ENCODE measurements at regions not wholly inside any gene's neighbourhood (a gene's known extent, or its start where the extent isn't known, plus 50 kb on each side); places are given as distances from the start of the nearest gene placed in this dataset.

DNA sequence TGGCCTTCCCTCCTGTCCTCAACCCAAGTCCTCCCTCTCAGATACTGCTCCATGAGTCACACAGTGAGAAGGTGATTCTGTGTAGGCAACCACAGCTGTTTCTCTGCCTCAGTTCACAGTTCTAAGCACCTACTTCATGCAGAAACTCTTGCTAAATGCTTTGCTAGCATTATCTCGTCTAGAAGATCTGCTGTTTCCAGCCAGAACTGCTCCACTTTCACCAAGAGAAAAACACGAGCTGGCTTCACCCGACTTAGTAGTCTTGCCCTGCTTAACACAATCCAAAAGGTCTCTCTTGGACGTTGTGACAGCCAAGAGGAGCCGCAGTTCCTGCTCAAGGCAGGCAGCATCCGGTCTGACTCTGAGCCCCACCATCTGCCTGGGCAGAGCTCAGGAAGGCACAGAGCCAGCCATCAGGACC, 272.1 kb downstream of the UACA start:
- DNase-seq: no peak

DNA sequence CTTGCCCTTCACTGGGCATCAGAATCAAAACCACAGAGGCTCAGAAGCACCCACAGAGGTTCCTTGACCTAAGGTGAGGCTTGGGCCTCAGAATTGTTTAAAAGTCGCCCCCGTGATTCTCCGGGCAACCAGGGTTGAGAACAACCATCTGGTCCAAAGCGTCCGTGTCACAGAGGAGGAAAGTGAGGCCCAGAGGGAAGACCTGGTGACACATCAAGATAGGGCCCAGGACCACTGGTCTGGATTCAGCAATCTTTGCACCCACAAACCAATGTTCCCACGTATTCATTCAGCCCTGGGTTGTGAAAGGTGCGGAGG, 272.6 kb downstream of the UACA start:
- DNase-seq: no peak

DNA sequence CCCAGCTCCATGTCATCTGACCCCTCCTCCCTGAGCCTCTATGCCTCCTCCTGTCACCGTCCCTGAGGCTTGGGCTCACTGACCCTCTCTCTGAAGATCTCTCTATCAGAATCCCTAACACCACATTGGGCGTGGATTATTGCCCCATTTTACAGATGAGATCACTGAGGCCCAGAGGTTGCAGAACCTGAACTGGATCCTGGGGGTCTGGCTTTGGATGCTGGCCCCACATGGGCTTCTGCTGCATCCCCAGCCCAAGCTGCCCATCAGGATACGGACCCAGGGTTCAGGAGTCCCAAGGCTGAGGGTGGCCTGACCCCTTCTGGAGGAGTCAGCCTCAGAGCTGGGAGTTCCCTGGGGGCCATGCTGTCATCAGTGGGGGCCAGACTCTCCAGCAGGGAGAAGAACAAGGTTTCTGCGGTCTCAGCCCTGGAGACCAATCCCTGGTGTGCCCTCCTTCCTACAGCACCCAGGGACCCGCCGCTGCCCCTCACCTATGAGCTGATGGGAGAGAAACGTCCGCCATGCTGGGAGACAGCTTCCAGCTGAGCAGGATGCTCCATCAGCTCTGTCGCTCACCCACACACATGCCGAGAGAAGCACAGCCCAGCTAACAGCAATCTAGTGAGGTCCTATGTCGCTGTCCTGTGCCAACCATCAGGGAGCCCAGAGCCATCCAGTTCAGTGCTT, 273.1 kb downstream of the UACA start:
- DNase-seq: no peak

DNA sequence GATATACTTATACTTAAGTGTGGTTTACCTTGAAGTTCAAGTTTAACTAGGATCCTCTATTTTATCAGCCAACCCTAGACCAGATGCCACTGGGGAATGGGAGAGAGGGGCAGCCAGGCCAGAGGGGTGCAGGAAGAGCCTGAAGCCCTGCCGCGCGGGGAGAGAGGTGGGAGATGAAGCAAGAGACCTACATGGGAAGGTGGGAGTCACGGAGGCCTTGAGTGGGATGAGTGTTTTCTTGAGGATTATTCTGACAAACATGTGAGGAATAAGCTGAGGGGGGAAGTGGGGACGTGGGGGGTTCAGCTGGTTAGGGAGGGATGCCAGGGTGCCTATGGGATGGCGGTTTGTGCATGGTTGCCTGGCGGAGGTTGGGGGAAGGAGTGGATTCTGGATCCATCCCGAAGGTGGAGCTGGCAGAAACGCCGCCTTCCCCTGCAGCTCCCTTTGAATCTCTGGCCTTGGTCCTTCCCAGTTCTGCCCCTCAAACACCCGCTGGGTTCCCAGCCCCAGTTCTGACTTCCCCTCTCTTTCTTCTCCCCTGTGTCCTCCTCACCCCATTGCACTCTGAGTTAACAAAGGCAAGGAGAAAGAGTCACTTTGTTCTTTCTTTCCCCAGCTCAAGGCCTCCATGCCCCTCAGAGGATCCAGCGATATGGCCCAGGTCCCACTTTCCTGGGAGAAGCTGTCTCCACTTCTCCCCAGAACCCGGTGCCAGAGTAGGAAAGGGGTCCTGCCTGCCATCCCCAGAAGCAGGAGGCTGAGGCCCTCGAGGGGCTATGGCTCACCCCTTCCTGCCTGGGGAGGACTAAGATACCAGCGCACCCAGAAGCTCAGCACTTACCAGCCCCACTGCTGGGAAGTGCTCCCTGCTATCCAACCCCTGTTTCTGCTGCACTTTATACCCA, 274.2 kb downstream of the UACA start:
- no peak for DNase-seq

DNA sequence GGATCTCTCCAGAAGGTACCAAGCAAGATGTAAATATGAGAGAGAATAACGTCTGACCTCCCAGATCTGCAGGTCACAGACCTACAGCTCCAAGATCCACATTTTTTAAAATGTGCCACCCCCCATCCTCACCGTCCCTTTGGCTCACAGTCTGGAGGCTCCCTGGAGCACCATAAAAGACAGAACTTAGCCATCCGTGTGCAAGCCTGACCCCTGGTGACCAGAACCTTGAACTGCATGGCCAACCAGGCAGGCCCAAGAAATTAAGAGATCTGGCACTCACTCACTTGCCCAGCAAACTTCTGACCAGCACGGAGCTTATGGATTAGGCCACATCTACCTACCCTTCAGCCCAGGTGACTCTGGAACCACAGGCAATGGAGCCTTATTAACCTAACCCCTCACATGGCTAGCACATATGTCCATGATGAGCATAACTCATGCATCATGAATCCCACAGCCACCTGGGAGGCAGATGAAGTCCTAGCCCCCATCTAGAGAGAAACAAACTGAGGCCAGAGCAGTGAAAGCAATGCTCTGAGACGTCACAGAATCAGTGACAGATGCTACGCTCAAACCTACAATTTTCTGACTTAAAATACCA, 275.3 kb downstream of the UACA start:
- peak; percentile 29 for DNase-seq

- no peak for DNase-seq
These were observed 276.0 kb downstream of the UACA start for GRCh38 chr15:70487387-70487740.

- DNase-seq: no peak
These were observed 276.6 kb downstream of the UACA start for GRCh38 chr15:70486451-70487386.

- DNase-seq: no peak
These were observed 277.3 kb downstream of the UACA start for GRCh38 chr15:70486012-70486411.

GRCh38 chr15:70484993-70485392, 278.4 kb downstream of the UACA start:
- no peak for DNase-seq

DNA sequence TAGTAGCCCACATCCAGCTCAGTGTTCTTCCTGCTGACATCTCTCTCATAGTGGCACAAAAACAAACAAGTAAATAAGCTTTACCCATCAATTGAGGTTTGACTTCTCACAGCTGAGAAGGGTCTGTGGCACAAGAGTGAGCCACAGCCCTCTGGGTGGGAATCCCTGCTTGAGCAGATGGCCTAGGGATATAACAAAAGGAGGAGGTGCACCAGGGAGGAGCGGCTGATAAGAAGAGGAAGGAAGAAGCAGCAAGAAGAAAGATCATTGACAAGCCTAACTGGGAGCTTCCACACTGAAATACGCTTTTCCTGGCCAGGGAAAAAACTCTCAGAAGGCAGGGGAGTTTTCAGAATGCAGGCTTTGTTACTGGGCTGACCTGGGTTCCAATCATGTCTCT, 279.8 kb downstream of the UACA start:
- DNase-seq: no peak

DNA sequence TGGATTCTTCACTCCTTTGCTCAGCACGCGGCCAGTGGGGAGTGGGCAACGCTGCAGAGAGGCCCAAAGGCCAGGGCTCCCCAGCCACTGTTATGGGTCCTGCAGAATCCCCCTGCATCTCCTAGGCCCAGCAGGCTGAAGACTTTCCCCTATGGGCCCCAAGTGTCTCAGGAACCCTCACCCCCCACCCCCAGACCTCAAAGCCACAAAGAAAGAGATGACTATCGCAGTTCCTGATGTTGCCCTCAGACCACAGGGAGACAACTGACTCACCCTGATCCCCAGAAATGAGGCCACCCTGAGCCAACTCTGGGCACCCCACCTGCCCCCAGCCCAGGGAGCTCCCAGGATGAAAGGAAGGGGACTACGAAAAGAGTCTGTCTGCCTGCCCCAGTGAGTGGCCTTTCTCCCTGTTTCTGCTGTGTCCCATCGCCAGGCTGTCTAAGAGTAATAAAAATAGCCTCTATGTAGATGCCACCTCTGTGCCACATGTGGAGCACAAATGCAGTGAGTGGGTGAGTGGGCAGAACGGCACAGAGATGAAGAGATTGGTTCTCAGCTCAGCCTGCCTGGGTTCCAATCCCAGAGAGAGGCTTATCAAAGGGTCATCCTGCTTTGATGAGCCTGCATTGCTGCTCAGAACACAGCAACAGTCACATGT, 283.0 kb downstream of the UACA start:
- DNase-seq: no peak

GRCh38 chr15:70479785-70480184, 283.6 kb downstream of the UACA start:
- DNase-seq: no peak

GRCh38 chr15:70479056-70479455, 284.3 kb downstream of the UACA start:
- DNase-seq: no peak

- DNase-seq: no peak
These were observed 284.9 kb downstream of the UACA start for GRCh38 chr15:70478251-70478990.

DNA sequence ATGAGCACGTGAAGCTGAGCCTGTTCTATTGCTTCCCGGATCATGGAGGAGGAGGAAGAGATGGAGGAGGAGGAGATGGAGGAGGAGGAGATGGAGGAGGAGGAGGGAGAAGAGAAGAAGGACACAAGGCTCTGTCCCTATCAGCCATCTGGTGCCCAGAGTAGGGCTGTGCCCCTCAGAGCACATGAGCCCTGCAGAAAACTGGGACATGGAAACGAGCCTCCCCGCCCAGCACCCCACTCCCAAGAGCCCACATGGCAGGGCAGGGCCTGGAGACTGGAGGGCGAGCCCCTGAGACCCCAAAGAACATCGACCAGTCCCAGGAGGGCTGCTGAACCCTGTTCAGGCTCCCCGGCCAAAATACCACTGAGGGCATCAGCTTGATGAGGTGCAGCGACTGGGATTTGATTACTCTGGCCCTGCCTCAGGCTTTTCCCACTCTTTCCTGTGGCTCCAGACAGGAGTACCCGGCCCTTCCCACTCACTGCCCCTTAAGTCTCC, 285.6 kb downstream of the UACA start:
- DNase-seq: no peak

DNA sequence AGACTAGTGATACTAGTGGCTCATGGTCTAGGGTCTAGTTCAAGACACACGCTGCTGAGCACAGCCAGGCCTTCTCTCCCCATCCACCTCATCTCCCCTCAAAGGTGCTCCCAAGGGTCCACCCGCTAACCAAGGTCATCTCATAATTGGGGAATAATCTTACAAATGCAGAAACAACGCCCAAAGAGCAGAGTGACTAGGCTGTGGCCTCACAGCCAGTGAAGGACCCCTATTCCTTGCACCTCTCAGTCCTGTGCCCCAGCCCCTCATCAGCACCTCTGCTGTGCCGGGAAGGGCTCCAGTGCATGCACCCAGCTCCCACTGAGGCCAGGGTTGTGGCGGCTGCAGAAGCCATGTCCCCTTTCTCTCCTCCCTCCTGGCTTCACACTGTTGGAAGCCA, 286.9 kb downstream of the UACA start:
- DNase-seq: no peak

GRCh38 chr15:70475921-70476320, 287.4 kb downstream of the UACA start:
- DNase-seq: no peak

GRCh38 chr15:70475407-70475781, 288.0 kb downstream of the UACA start:
- no peak for DNase-seq

DNA sequence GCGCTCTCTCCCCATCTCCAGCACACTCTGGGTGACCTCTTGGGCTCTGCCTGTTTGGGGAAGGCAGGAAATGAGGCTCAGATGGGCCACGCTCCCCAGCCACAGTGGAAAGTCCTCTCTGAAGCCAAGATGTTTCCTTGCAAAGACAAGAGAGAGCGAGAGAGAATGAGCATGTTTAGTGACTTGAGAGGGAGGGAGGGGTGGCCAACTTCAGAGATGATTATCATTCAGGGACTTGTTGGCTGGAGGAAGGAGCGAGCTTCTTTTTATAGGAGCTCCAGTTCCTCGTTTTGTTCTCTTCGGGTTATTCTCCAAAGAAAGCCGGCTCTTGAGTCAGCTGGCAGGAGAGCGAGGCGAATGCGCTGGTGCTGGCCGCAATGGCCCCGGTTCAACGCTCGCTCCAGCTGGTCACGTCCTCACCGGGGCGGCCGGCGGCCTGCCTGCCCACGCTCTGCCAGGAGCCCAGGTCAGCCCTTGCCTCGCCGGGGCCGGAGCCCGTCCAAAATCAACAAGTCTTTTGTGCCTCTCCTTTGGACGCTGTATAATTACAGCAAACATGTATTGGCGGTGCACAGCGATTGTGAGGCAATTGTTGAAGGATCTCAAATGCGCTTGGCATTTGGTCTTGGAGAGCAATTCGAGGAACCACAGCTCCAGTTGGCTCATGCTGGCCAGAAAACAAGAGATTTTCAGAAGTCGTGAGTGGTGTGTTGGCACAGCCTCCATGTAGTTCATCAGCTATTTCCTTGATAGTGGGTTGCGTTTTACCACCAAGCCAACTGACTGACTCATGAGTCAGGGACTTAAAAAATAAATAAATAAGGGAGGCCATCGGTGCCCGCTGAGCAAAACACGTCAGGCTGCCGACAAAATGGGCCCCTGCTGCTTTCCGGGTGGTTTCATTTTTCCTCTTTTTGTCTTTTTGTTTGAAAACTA, 288.6 kb downstream of the UACA start:
- DNase-seq: peak; percentile 55
